ENCODE measurements at regions not wholly inside any gene's neighbourhood (a gene's known extent, or its start where the extent isn't known, plus 50 kb on each side); places are given as distances from the start of the nearest gene placed in this dataset.

DNA sequence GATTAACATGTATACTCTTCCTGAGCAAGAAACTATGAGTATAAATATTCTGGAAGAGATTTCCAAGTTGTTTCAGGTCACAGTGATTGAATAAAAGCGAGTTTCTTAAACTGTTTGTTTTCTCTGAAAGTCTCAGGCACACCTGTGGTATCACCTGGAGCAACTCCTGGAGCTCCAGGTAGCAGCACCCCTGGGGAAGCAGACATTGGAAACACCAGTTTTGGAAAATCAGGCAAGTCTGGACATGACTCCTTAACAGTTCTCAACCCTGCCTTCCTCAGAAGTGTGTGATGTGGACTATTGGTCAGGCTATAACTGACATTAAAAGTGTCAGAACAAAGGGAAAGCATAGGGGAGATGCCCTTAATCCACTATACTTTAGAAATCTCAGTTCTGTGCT is 217.6 kb upstream of the CNTN1 start:
- Histone ChIP-seq H3K9me2 (replicated peaks; ENCODE audit: insufficient read depth) (no peaks in the 10 kb centered on the region), H3K27me3 (no peaks in the 10 kb centered on the region), H3K9me3 (ENCODE audit: low read depth) (no peaks in the 10 kb centered on the region), H3K4me2 (no peak overlapping the region), H2AFZ (no peak overlapping the region), H3K4me3 (no peak overlapping the region), H4K20me1 (ENCODE audit: insufficient read depth, poor library complexity, severe bottlenecking) (no peaks in the 10 kb centered on the region), H3K79me2 (no peaks in the 10 kb centered on the region), H3K4me1 (ENCODE audit: insufficient read depth) (no peaks in the 10 kb centered on the region), H3K27ac (no peak overlapping the region), H3K36me3 (replicated peaks; ENCODE audit: insufficient read depth, low read depth) (no peaks in the 10 kb centered on the region)
- DNase-seq (ENCODE audit: low spot score), result no peak
- 63% methylated on average over 1 of the region's 1 CpG for WGBS (ENCODE audit: low lambda C conversion rate, missing lambda C conversion rate)
- no peak for TF ChIP-seq EZH2 (IDR thresholded peaks at IDR 0.05; ENCODE audit: borderline replicate concordance)
- no peak for TF ChIP-seq EZH2phosphoT487 (IDR thresholded peaks at IDR 0.05; ENCODE audit: low read depth, severe bottlenecking, unreplicated experiment)
- no peak for TF ChIP-seq CTCF (IDR thresholded peaks at IDR 0.05; ENCODE audit: poor library complexity)

- no peak overlapping the region for H2AFZ ChIP-seq
- H3K4me2 ChIP-seq, result no peak overlapping the region
- no peak for DNase-seq (ENCODE audit: low spot score)
- TF ChIP-seq EZH2 (IDR thresholded peaks at IDR 0.05; ENCODE audit: borderline replicate concordance), result no peak
- no peak for TF ChIP-seq CTCF (IDR thresholded peaks at IDR 0.05; ENCODE audit: poor library complexity)
- TF ChIP-seq EZH2phosphoT487 (IDR thresholded peaks at IDR 0.05; ENCODE audit: low read depth, severe bottlenecking, unreplicated experiment), result no peak
- H3K4me1 ChIP-seq (ENCODE audit: insufficient read depth), result no peaks in the 10 kb centered on the region
- no peaks in the 10 kb centered on the region for H3K9me3 ChIP-seq (ENCODE audit: low read depth)
- H3K36me3 ChIP-seq (replicated peaks; ENCODE audit: insufficient read depth, low read depth), result no peaks in the 10 kb centered on the region
- no peak overlapping the region for H3K27ac ChIP-seq
- no peaks in the 10 kb centered on the region for H3K79me2 ChIP-seq
- no peaks in the 10 kb centered on the region for H4K20me1 ChIP-seq (ENCODE audit: insufficient read depth, poor library complexity, severe bottlenecking)
- no peaks in the 10 kb centered on the region for H3K27me3 ChIP-seq
- H3K9me2 ChIP-seq (replicated peaks; ENCODE audit: insufficient read depth), result no peaks in the 10 kb centered on the region
- WGBS (ENCODE audit: low lambda C conversion rate, missing lambda C conversion rate), result 88% methylated on average over 3 of the region's 3 CpGs
- H3K4me3 ChIP-seq, result no peak overlapping the region
Measured at GRCh38 chr12:40499856-40500255, 192.4 kb upstream of the CNTN1 start.

GRCh38 chr12:40502322-40502721 is 189.9 kb upstream of the CNTN1 start:
- no peaks in the 10 kb centered on the region for H3K4me1 ChIP-seq (ENCODE audit: insufficient read depth)
- no peak overlapping the region for H3K4me2 ChIP-seq
- no peak overlapping the region for H2AFZ ChIP-seq
- WGBS (ENCODE audit: low lambda C conversion rate, missing lambda C conversion rate), result 79% methylated on average over 3 of the region's 3 CpGs
- TF ChIP-seq EZH2phosphoT487 (IDR thresholded peaks at IDR 0.05; ENCODE audit: low read depth, severe bottlenecking, unreplicated experiment), result no peak
- no peak for TF ChIP-seq EZH2 (IDR thresholded peaks at IDR 0.05; ENCODE audit: borderline replicate concordance)
- TF ChIP-seq CTCF (IDR thresholded peaks at IDR 0.05; ENCODE audit: poor library complexity), result no peak
- no peak for DNase-seq (ENCODE audit: low spot score)
- no peaks in the 10 kb centered on the region for H3K9me3 ChIP-seq (ENCODE audit: low read depth)
- no peaks in the 10 kb centered on the region for H3K9me2 ChIP-seq (replicated peaks; ENCODE audit: insufficient read depth)
- H3K4me3 ChIP-seq, result no peak overlapping the region
- H3K27me3 ChIP-seq, result no peaks in the 10 kb centered on the region
- no peaks in the 10 kb centered on the region for H3K36me3 ChIP-seq (replicated peaks; ENCODE audit: insufficient read depth, low read depth)
- H3K27ac ChIP-seq, result no peak overlapping the region
- no peaks in the 10 kb centered on the region for H3K79me2 ChIP-seq
- no peaks in the 10 kb centered on the region for H4K20me1 ChIP-seq (ENCODE audit: insufficient read depth, poor library complexity, severe bottlenecking)

GRCh38 chr12:40505327-40505726 is 186.9 kb upstream of the CNTN1 start:
- TF ChIP-seq EZH2phosphoT487 (IDR thresholded peaks at IDR 0.05; ENCODE audit: low read depth, severe bottlenecking, unreplicated experiment) (no peak), EZH2 (IDR thresholded peaks at IDR 0.05; ENCODE audit: borderline replicate concordance) (no peak), CTCF (IDR thresholded peaks at IDR 0.05; ENCODE audit: poor library complexity) (no peak)
- Histone ChIP-seq H3K27me3 (no peaks in the 10 kb centered on the region), H3K9me3 (ENCODE audit: low read depth) (no peaks in the 10 kb centered on the region), H4K20me1 (ENCODE audit: insufficient read depth, poor library complexity, severe bottlenecking) (no peaks in the 10 kb centered on the region), H3K79me2 (no peaks in the 10 kb centered on the region), H3K4me1 (ENCODE audit: insufficient read depth) (no peaks in the 10 kb centered on the region), H2AFZ (no peak overlapping the region), H3K4me3 (no peak overlapping the region), H3K27ac (no peak overlapping the region), H3K4me2 (no peak overlapping the region), H3K9me2 (replicated peaks; ENCODE audit: insufficient read depth) (no peaks in the 10 kb centered on the region), H3K36me3 (replicated peaks; ENCODE audit: insufficient read depth, low read depth) (no peaks in the 10 kb centered on the region)
- 44% methylated on average over 1 of the region's 1 CpG for WGBS (ENCODE audit: low lambda C conversion rate, missing lambda C conversion rate)
- no peak for DNase-seq (ENCODE audit: low spot score)
